Activated CD8-positive, alpha-beta memory T cell treated with anti-CD3 and anti-CD28 coated beads, Interleukin-2, amount 10 ng/mL, durations not matched to agents 7 days and 5 days (primary cell): ENCODE measurements at regions not wholly inside any gene's neighbourhood (a gene's known extent, or its start where the extent isn't known, plus 50 kb on each side); places are given as distances from the start of the nearest gene placed in this dataset.

Experiments
- ATAC-seq: fragments of 150-1000 bp; cut with Tn5 transposase; one replicate; pipeline ENCODE4 v1.10.0; 2021; ENCODE audit warnings: moderate library complexity
- CTCF ChIA-PET: fragments of 350-600 bp; sonication (Branson Sonifier 250); formaldehyde crosslinking; loops from one replicate; lab custom pipeline; 2021; ENCODE audit warnings: antibody characterized with exemption; lab: Charles Lee
- DNase-seq: peaks from one replicate; pipeline ENCODE4 v3.0.0-alpha.2; 2020
- H3K27ac Mint-ChIP-seq: one replicate; pipeline ENCODE4 v1.8.0; 2021; ENCODE audit warnings: mild to moderate bottlenecking, mixed read lengths
- H3K27me3 Mint-ChIP-seq: one replicate; pipeline ENCODE4 v1.8.0; 2021; ENCODE audit warnings: mixed read lengths
- H3K36me3 Mint-ChIP-seq: one replicate; pipeline ENCODE4 v1.8.0; 2021; ENCODE audit warnings: mild to moderate bottlenecking, mixed read lengths
- H3K4me1 Mint-ChIP-seq: one replicate; pipeline ENCODE4 v1.8.0; 2021; ENCODE audit warnings: mixed read lengths
- H3K4me3 Mint-ChIP-seq: one replicate; pipeline ENCODE4 v1.8.0; 2021; ENCODE audit warnings: mild to moderate bottlenecking, moderate library complexity, mixed read lengths
- H3K9me3 Mint-ChIP-seq: one replicate; pipeline ENCODE4 v1.8.0; 2022; ENCODE audit warnings: low read depth, mixed read lengths

GRCh38 chr17:33936764-33937163, 318.3 kb upstream of the CCL2 start:
- DNase-seq = no peak
- no peak overlapping the region for H3K27ac Mint-ChIP-seq
- no peaks in the 10 kb centered on the region for H3K9me3 Mint-ChIP-seq
- CTCF ChIA-PET = no interaction called here
- H3K4me1 Mint-ChIP-seq = no peaks in the 10 kb centered on the region
- no peaks in the 10 kb centered on the region for H3K36me3 Mint-ChIP-seq
- ATAC-seq = no peak
- peaks cover 8% of the 10 kb centered on the region for H3K27me3 Mint-ChIP-seq
- H3K4me3 Mint-ChIP-seq = no peak overlapping the region

- ATAC-seq = no peak
- Mint-ChIP-seq H3K4me3 (no peak overlapping the region), H3K9me3 (no peaks in the 10 kb centered on the region), H3K4me1 (no peaks in the 10 kb centered on the region), H3K36me3 (no peaks in the 10 kb centered on the region), H3K27me3 (peaks cover 13% of the 10 kb centered on the region), H3K27ac (no peak overlapping the region)
- no peak for DNase-seq
- CTCF ChIA-PET = no interaction called here
Observed at GRCh38 chr17:33939959-33940358, 315.1 kb upstream of the CCL2 start.

- peaks cover 15% of the 10 kb centered on the region for H3K27me3 Mint-ChIP-seq
- H3K4me3 Mint-ChIP-seq = no peak overlapping the region
- no peaks in the 10 kb centered on the region for H3K9me3 Mint-ChIP-seq
- ATAC-seq (no peak), DNase-seq (no peak)
- H3K36me3 Mint-ChIP-seq = no peaks in the 10 kb centered on the region
- no peaks in the 10 kb centered on the region for H3K4me1 Mint-ChIP-seq
- no peak overlapping the region for H3K27ac Mint-ChIP-seq
- CTCF ChIA-PET = no interaction called here
Observed at GRCh38 chr17:33940769-33941370, 314.2 kb upstream of the CCL2 start.

GRCh38 chr17:33941744-33942143, 313.3 kb upstream of the CCL2 start:
- no peaks in the 10 kb centered on the region for H3K9me3 Mint-ChIP-seq
- ATAC-seq (no peak), DNase-seq (no peak)
- peaks cover 16% of the 10 kb centered on the region for H3K27me3 Mint-ChIP-seq
- H3K27ac Mint-ChIP-seq = no peak overlapping the region
- H3K4me3 Mint-ChIP-seq = no peak overlapping the region
- CTCF ChIA-PET = no interaction called here
- H3K4me1 Mint-ChIP-seq = no peaks in the 10 kb centered on the region
- H3K36me3 Mint-ChIP-seq = no peaks in the 10 kb centered on the region

- Mint-ChIP-seq H3K4me3 (no peak overlapping the region), H3K36me3 (no peaks in the 10 kb centered on the region), H3K27me3 (peaks cover 23% of the 10 kb centered on the region), H3K9me3 (no peaks in the 10 kb centered on the region), H3K27ac (no peak overlapping the region), H3K4me1 (no peaks in the 10 kb centered on the region)
- CTCF ChIA-PET = no interaction called here
- DNase-seq (no peak), ATAC-seq (no peak)
Observed at GRCh38 chr17:33942414-33942813, 312.7 kb upstream of the CCL2 start.

GRCh38 chr17:33944412-33944811, 310.7 kb upstream of the CCL2 start:
- no peaks in the 10 kb centered on the region for H3K9me3 Mint-ChIP-seq
- no peak overlapping the region for H3K4me3 Mint-ChIP-seq
- CTCF ChIA-PET = no interaction called here
- no peak overlapping the region for H3K27ac Mint-ChIP-seq
- H3K36me3 Mint-ChIP-seq = no peaks in the 10 kb centered on the region
- no peaks in the 10 kb centered on the region for H3K4me1 Mint-ChIP-seq
- peaks cover 22% of the 10 kb centered on the region for H3K27me3 Mint-ChIP-seq
- DNase-seq = no peak
- no peak for ATAC-seq

- CTCF ChIA-PET = no interaction called here
- no peak overlapping the region for H3K27ac Mint-ChIP-seq
- no peaks in the 10 kb centered on the region for H3K4me1 Mint-ChIP-seq
- ATAC-seq (no peak), DNase-seq (no peak)
- H3K9me3 Mint-ChIP-seq = no peaks in the 10 kb centered on the region
- H3K4me3 Mint-ChIP-seq = no peak overlapping the region
- no peaks in the 10 kb centered on the region for H3K36me3 Mint-ChIP-seq
- peaks cover 22% of the 10 kb centered on the region for H3K27me3 Mint-ChIP-seq
Observed at GRCh38 chr17:33944826-33945225, 310.3 kb upstream of the CCL2 start.

- H3K4me1 Mint-ChIP-seq = no peaks in the 10 kb centered on the region
- CTCF ChIA-PET = no interaction called here
- peaks cover 22% of the 10 kb centered on the region for H3K27me3 Mint-ChIP-seq
Observed at GRCh38 chr17:33945646-33946546, 309.2 kb upstream of the CCL2 start.

GRCh38 chr17:33947762-33948161, 307.3 kb upstream of the CCL2 start:
- CTCF ChIA-PET = interaction anchor here (1.1 kb wide), 1 partner anchor 17 kb away, joined by 3 read pairs; no protein-coding TSS in a partner anchor
- Mint-ChIP-seq H3K27me3 (peaks cover 20% of the 10 kb centered on the region), H3K9me3 (no peaks in the 10 kb centered on the region), H3K27ac (no peak overlapping the region), H3K4me1 (no peaks in the 10 kb centered on the region), H3K4me3 (no peak overlapping the region), H3K36me3 (no peaks in the 10 kb centered on the region)
- ATAC-seq = no peak
- DNase-seq = no peak

More at GRCh38 chr17:33945646-33946546, 309.2 kb upstream of the CCL2 start:
- no peaks in the 10 kb centered on the region for H3K36me3 Mint-ChIP-seq
- no peaks in the 10 kb centered on the region for H3K9me3 Mint-ChIP-seq
- H3K4me3 Mint-ChIP-seq = no peak overlapping the region
- ATAC-seq (no peak), DNase-seq (no peak)
- H3K27ac Mint-ChIP-seq = no peak overlapping the region

- Mint-ChIP-seq H3K27me3 (peaks cover 20% of the 10 kb centered on the region), H3K36me3 (no peaks in the 10 kb centered on the region), H3K4me3 (no peak overlapping the region), H3K27ac (no peak overlapping the region), H3K9me3 (no peaks in the 10 kb centered on the region), H3K4me1 (no peaks in the 10 kb centered on the region)
- no peak for ATAC-seq
- CTCF ChIA-PET = interaction anchor here (1.1 kb wide), 1 partner anchor 16 kb away, joined by 3 read pairs; no protein-coding TSS in a partner anchor
- no peak for DNase-seq
Observed at GRCh38 chr17:33948309-33948708, 306.8 kb upstream of the CCL2 start.

GRCh38 chr17:33949100-33949499, 306.0 kb upstream of the CCL2 start:
- H3K27me3 Mint-ChIP-seq = peaks cover 24% of the 10 kb centered on the region
- no peaks in the 10 kb centered on the region for H3K9me3 Mint-ChIP-seq
- no peak overlapping the region for H3K27ac Mint-ChIP-seq
- H3K4me3 Mint-ChIP-seq = no peak overlapping the region
- no peak for DNase-seq
- H3K4me1 Mint-ChIP-seq = no peaks in the 10 kb centered on the region
- CTCF ChIA-PET = no interaction called here
- no peak for ATAC-seq
- no peaks in the 10 kb centered on the region for H3K36me3 Mint-ChIP-seq

GRCh38 chr17:33950061-33950460, 305.0 kb upstream of the CCL2 start:
- no peaks in the 10 kb centered on the region for H3K9me3 Mint-ChIP-seq
- no peak for ATAC-seq
- H3K27ac Mint-ChIP-seq = no peak overlapping the region

GRCh38 chr17:33952425-33952824, 302.7 kb upstream of the CCL2 start:
- ATAC-seq (no peak), DNase-seq (no peak)
- no peaks in the 10 kb centered on the region for H3K9me3 Mint-ChIP-seq
- no peaks in the 10 kb centered on the region for H3K4me1 Mint-ChIP-seq
- no peaks in the 10 kb centered on the region for H3K36me3 Mint-ChIP-seq
- peaks cover 23% of the 10 kb centered on the region for H3K27me3 Mint-ChIP-seq
- H3K4me3 Mint-ChIP-seq = no peak overlapping the region
- CTCF ChIA-PET = no interaction called here
- H3K27ac Mint-ChIP-seq = no peak overlapping the region

More at GRCh38 chr17:33950061-33950460, 305.0 kb upstream of the CCL2 start:
- DNase-seq = no peak
- H3K36me3 Mint-ChIP-seq = no peaks in the 10 kb centered on the region
- CTCF ChIA-PET = interaction anchor here (1.3 kb wide), 1 partner anchor 14 kb away, joined by 4 read pairs; no protein-coding TSS in a partner anchor
- peaks cover 25% of the 10 kb centered on the region for H3K27me3 Mint-ChIP-seq
- no peaks in the 10 kb centered on the region for H3K4me1 Mint-ChIP-seq
- H3K4me3 Mint-ChIP-seq = no peak overlapping the region

- H3K27me3 Mint-ChIP-seq = peaks cover 23% of the 10 kb centered on the region
- CTCF ChIA-PET = no interaction called here
Observed at GRCh38 chr17:33954597-33954996, 300.5 kb upstream of the CCL2 start.

More at GRCh38 chr17:33954597-33954996, 300.5 kb upstream of the CCL2 start:
- DNase-seq (no peak), ATAC-seq (no peak)
- H3K9me3 Mint-ChIP-seq = peaks cover 6% of the 10 kb centered on the region
- no peaks in the 10 kb centered on the region for H3K36me3 Mint-ChIP-seq
- no peak overlapping the region for H3K4me3 Mint-ChIP-seq
- H3K4me1 Mint-ChIP-seq = no peaks in the 10 kb centered on the region
- H3K27ac Mint-ChIP-seq = no peak overlapping the region
